ENCODE measurements at regions not wholly inside any gene's neighbourhood (a gene's known extent, or its start where the extent isn't known, plus 50 kb on each side); places are given as distances from the start of the nearest gene placed in this dataset.

- ATAC-seq: no peak
- no peaks in the 10 kb centered on the region for H3K27me3 Mint-ChIP-seq
- H3K4me1 Mint-ChIP-seq: no peaks in the 10 kb centered on the region
- H3K27ac Mint-ChIP-seq: no peak overlapping the region
- H3K9me3 Mint-ChIP-seq: peaks cover 0 to 7% of the 10 kb centered on the region in 2 donors
- no peak overlapping the region for H3K4me3 Mint-ChIP-seq
- no peak for DNase-seq
These were observed 109.1 kb upstream of the ADAMTS5 start for GRCh38 chr21:27076025-27076424.

DNA sequence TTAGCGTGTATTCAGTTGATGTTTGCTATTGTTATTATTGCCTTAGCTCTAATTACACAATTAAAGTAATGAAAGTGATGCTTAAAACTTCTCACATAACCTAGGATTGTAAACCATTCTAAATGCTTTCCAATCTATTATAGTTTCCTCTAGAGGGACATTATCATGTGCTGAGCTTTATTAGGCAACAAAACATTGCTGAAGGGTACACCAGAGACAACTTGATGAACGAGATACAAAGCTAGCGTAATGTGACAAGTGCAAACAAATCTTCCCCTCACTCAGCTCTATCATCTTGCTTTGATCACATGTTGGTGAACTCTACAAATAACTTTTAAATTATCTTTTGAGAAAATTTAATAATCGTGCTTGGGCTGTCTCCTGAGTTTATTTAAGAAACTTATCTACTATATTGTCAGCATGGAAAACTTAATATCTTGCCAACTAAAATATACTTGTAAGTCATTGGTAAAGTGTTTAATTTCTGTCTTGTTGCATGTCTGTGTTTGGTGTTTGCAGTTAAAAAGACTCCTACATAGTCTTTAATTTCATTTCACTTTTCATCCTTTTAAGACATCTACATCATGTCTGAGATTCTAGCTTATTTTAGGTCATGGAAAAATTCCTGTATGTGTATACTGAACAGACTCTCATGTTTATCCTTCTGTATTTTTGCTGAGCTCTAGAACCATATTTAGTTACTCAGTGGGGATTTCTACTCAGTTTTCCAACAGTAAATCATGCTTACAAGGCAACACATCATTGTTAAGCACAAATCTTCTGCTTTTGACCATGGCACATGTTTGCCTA lies 104.2 kb upstream of the ADAMTS5 start:
- DNase-seq: no peak

GRCh38 chr21:27068811-27069210 lies 101.9 kb upstream of the ADAMTS5 start:
- Mint-ChIP-seq H3K27me3 (no peaks in the 10 kb centered on the region), H3K27ac (no peak overlapping the region), H3K4me3 (no peak overlapping the region), H3K9me3 (peaks cover 6 to 17% of the 10 kb centered on the region in 2 donors), H3K4me1 (no peaks in the 10 kb centered on the region)
- ATAC-seq: no peak
- DNase-seq: no peak

More for the DNA sequence above, 104.2 kb upstream of the ADAMTS5 start:
- ATAC-seq: no peak
- Mint-ChIP-seq H3K9me3 (no peaks in the 10 kb centered on the region), H3K4me1 (no peaks in the 10 kb centered on the region), H3K27me3 (no peaks in the 10 kb centered on the region), H3K27ac (no peak overlapping the region), H3K4me3 (no peak overlapping the region)

DNA sequence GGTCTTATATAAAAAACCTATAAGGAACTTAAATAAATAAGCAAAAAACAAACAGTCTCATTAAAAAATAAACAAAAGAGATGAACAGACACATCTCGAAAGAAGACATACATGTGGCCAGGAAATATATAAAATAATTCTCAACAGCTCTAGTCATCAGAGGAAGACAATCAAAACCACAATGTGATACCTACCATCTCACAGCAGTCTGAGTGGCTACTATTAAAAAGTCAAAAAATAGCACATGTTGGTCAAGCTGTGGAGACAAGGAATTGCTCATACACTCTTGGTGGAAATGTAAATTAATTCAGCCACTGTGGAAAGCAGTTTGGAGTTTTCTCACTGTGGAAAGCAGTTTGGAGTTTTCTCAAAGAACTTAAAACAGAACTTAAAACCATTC lies 100.3 kb upstream of the ADAMTS5 start:
- H3K4me3 Mint-ChIP-seq: no peak overlapping the region
- H3K9me3 Mint-ChIP-seq: peaks cover 13 to 30% of the 10 kb centered on the region in 2 donors
- no peak overlapping the region for H3K27ac Mint-ChIP-seq
- H3K4me1 Mint-ChIP-seq: no peaks in the 10 kb centered on the region
- no peak for ATAC-seq
- no peaks in the 10 kb centered on the region for H3K27me3 Mint-ChIP-seq
- DNase-seq: no peak

- peaks cover 13 to 30% of the 10 kb centered on the region in 2 donors for H3K9me3 Mint-ChIP-seq
- no peaks in the 10 kb centered on the region for H3K27me3 Mint-ChIP-seq
- H3K4me1 Mint-ChIP-seq: no peaks in the 10 kb centered on the region
- ATAC-seq (no peak), DNase-seq (no peak)
- H3K4me3 Mint-ChIP-seq: no peak overlapping the region
- H3K27ac Mint-ChIP-seq: no peak overlapping the region
These were observed 95.6 kb upstream of the ADAMTS5 start for GRCh38 chr21:27062443-27062842.

GRCh38 chr21:27061770-27062169 lies 94.9 kb upstream of the ADAMTS5 start:
- H3K9me3 Mint-ChIP-seq: peaks cover 13 to 32% of the 10 kb centered on the region in 2 donors

DNA sequence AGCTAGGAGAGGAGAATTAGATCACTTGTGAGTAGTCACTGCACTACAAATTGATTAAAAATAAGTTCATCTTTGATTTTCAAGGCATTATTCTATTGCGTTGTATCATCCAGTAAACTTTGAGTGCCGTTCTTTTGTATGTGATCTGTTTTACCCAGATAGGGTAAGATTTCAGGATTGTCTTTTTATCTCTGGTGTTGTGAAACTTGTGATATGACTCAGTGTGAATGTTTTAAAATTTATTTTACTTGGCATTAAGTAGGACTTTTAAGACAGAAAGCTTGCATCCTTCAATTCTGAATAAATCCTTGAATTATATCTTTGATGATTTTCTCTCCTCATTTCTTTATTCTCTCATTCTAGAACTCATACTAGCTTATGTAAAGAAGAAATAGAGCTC lies 93.3 kb upstream of the ADAMTS5 start:
- no peak for ATAC-seq
- no peak for DNase-seq
- Mint-ChIP-seq H3K9me3 (peaks cover 7 to 35% of the 10 kb centered on the region in 2 donors), H3K4me1 (no peaks in the 10 kb centered on the region), H3K4me3 (no peak overlapping the region), H3K27me3 (no peaks in the 10 kb centered on the region), H3K27ac (no peak overlapping the region)

More at GRCh38 chr21:27061770-27062169, 94.9 kb upstream of the ADAMTS5 start:
- H3K4me1 Mint-ChIP-seq: no peaks in the 10 kb centered on the region
- no peak for ATAC-seq
- no peak overlapping the region for H3K4me3 Mint-ChIP-seq
- H3K27ac Mint-ChIP-seq: no peak overlapping the region
- DNase-seq: no peak
- H3K27me3 Mint-ChIP-seq: no peaks in the 10 kb centered on the region

DNA sequence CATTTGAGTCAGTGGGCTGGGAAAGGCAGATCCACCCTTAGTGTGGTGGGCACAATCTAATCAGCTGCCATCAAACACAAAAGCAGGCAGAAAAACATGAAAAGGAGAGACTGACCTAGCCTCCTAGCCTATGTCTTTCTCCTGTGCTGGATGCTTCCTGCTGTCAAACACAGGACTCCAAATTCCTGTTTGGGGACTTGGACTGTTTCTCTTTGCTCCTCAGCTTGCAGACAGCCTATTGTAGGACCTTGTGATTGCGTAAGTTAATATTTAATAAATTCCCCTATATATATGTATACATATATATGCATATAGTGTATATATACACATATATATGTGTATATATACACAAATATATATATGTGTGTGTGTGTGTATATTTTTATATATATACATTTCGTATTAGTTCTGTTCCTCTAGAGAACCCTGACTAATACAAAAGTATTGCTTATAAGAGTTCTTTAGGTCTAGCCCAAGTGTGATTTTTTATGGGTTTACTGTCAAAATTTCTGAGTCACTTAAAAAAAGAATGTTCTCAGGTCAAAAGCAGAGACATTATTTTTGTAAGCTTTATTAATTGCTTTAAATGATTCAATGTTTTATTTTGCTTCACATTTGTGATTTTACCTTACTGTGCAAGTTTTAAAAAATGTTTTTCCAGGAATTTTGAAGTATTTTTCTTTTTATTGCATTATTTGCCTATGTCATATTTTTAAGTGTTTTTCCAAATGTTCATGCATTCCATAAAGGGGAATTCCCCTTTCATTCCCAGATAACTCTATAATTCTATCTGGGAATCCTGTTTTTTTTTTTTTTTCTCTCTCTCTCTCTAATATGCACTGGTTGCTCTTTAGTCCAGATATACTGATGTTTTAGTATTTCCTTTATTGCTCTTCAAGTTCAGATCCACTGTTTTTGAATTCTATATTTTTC lies 92.1 kb upstream of the ADAMTS5 start:
- Mint-ChIP-seq H3K4me3 (no peak overlapping the region), H3K27ac (no peak overlapping the region), H3K27me3 (no peaks in the 10 kb centered on the region), H3K9me3 (peaks cover 7 to 28% of the 10 kb centered on the region in 2 donors), H3K4me1 (no peaks in the 10 kb centered on the region)
- no peak for ATAC-seq
- DNase-seq: no peak

- Mint-ChIP-seq H3K9me3 (peaks cover 5 to 18% of the 10 kb centered on the region in 2 donors), H3K4me1 (no peaks in the 10 kb centered on the region), H3K27me3 (no peaks in the 10 kb centered on the region), H3K27ac (no peak overlapping the region), H3K4me3 (no peak overlapping the region)
- ATAC-seq (no peak), DNase-seq (no peak)
These were observed 91.1 kb upstream of the ADAMTS5 start for GRCh38 chr21:27057997-27058396.

GRCh38 chr21:27047658-27048314 lies 80.9 kb upstream of the ADAMTS5 start:
- Mint-ChIP-seq H3K4me1 (no peaks in the 10 kb centered on the region), H3K27ac (no peak overlapping the region), H3K9me3 (peaks cover 6 to 12% of the 10 kb centered on the region in 2 donors), H3K27me3 (no peaks in the 10 kb centered on the region), H3K4me3 (no peak overlapping the region)
- ATAC-seq (no peak), DNase-seq (no peak)

GRCh38 chr21:27047283-27047657 lies 80.4 kb upstream of the ADAMTS5 start:
- no peak overlapping the region for H3K4me3 Mint-ChIP-seq
- no peaks in the 10 kb centered on the region for H3K4me1 Mint-ChIP-seq
- peaks cover 6 to 12% of the 10 kb centered on the region in 2 donors for H3K9me3 Mint-ChIP-seq
- no peak overlapping the region for H3K27ac Mint-ChIP-seq
- no peaks in the 10 kb centered on the region for H3K27me3 Mint-ChIP-seq
- DNase-seq (no peak), ATAC-seq (no peak)

DNA sequence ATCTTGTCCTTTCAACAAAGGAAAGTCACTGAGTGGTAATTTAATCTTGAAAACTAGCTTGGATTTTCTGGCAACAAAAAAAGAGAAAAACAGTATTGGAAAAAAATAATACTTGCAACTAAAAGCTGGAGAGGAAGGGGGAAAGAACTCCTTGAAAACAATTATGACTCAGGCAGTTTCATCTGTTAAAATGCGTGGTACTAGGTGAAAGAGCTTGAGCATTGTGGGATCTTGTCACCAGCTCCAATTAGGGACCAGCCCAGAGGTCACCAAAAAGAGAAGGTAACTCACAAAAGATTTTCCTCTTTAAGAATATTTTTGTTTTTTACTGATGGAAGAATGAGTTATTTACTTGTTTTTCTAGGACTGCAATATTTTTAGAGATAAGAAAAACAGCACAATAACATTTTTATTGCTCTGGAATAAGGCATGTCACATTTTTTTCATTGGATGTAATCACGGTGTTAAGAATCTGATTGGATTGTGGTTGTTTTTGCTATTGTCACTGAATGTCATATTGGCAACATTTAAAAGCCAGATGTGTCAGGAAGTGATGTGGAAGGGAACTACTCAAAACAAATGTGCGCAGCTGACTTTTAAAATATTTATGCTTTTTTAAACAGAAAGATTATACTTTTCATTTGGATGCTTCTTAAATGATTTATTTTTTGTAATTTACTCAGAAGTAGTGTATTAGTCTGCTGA lies 78.5 kb upstream of the ADAMTS5 start:
- no peak overlapping the region for H3K27ac Mint-ChIP-seq
- no peak overlapping the region for H3K4me3 Mint-ChIP-seq
- H3K9me3 Mint-ChIP-seq: peaks cover 5 to 12% of the 10 kb centered on the region in 2 donors
- H3K27me3 Mint-ChIP-seq: no peaks in the 10 kb centered on the region
- H3K4me1 Mint-ChIP-seq: no peaks in the 10 kb centered on the region
- DNase-seq (no peak), ATAC-seq (no peak)

DNA sequence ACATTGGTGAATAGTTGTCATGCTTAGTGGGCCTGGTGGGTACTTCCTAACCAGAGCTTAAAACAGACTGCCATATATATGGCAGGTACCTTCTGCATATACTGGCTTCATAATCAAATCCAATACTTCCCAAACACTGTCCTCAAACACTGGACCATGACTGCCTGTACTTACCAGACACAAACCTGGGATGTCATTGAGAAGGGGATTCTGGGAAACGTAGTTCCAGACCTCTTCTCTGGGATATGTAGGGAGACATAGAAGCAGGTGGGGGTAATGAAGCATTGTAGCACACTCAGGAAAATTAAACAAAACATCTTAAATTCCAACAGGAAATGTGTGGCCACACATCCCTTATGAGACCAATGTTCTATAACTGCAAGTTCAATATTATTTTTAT lies 76.5 kb upstream of the ADAMTS5 start:
- no peak for ATAC-seq
- H3K27ac Mint-ChIP-seq: no peak overlapping the region

DNA sequence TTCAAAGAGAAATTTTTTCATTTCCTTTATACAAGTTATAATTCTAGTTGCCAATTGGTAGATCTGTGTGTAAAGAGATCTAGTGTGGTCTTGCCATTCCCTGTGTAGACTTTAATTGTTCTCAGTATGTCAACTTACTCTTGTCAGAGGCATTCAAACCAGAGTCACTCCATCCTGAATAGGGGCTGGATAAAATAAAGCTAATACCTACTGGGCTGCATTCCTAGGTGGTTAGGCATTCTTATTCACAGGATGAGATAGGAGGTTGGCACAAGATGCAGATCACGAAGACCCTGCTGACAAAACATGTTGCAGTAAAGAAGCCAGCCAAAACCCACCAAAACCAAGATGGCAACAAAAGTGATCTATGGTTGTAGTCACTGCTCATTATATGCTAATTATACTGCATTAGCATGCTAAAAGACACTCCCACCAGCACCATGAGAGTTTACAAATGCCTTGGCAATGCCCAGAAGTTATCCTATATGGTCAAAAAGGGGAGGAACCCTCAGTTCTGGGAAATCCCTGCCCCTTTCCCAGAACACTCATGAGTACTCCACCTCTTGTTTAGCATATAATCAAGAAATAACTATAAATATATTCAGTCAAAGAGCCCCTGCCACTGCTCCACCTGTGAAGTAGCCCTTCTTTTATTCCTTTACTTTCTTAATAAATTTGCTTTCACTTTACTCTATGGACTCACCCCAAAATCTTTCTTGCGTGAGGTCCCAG lies 74.0 kb upstream of the ADAMTS5 start:
- ATAC-seq (no peak), DNase-seq (no peak)
- H3K27me3 Mint-ChIP-seq: no peaks in the 10 kb centered on the region
- peaks cover 0 to 5% of the 10 kb centered on the region in 2 donors for H3K9me3 Mint-ChIP-seq
- no peak overlapping the region for H3K4me3 Mint-ChIP-seq
- H3K4me1 Mint-ChIP-seq: no peaks in the 10 kb centered on the region
- no peak overlapping the region for H3K27ac Mint-ChIP-seq

More for the DNA sequence above, 76.5 kb upstream of the ADAMTS5 start:
- no peak overlapping the region for H3K4me3 Mint-ChIP-seq
- H3K4me1 Mint-ChIP-seq: no peaks in the 10 kb centered on the region
- DNase-seq: no peak
- H3K27me3 Mint-ChIP-seq: no peaks in the 10 kb centered on the region
- H3K9me3 Mint-ChIP-seq: peaks cover 0 to 5% of the 10 kb centered on the region in 2 donors
